ENCODE measurements at regions not wholly inside any gene's neighbourhood (a gene's known extent, or its start where the extent isn't known, plus 50 kb on each side); places are given as distances from the start of the nearest gene placed in this dataset.

GRCh38 chr10:131549116-131549515 is 237.6 kb upstream of the TCERG1L start:
- Histone ChIP-seq H3K27ac (no peak overlapping the region), H3K4me3 (no peak overlapping the region), H3K4me1 (no peaks in the 10 kb centered on the region), H3K9me3 (no peaks in the 10 kb centered on the region), H3K36me3 (ENCODE audit: insufficient read depth in 1 of 2, low read depth in 1 of 2) (no peaks in the 10 kb centered on the region), H3K27me3 (ENCODE audit: insufficient read depth in 3 of 3, low read length in 2 of 3) (peaks cover 0 to 6% (median 3%) of the 10 kb centered on the region in 3 donors)
- ATAC-seq (no peak), DNase-seq (no peak)
- intact Hi-C loops (cut with DNase I) = no loop called here
- 83 to 91% (median 86%) methylated on average over 8 of the region's 8 CpGs for WGBS, 3 donors
- no peak for TF ChIP-seq CTCF (IDR thresholded peaks at IDR 0.05)

GRCh38 chr10:131553121-131553520 is 241.6 kb upstream of the TCERG1L start:
- WGBS, 3 donors = 60 to 62% (median 60%) methylated on average over 6 of the region's 6 CpGs
- no peak overlapping the region for H3K27ac ChIP-seq
- no peak for TF ChIP-seq CTCF (IDR thresholded peaks at IDR 0.05)
- intact Hi-C loops (cut with DNase I) = no loop called here
- H3K36me3 ChIP-seq (ENCODE audit: insufficient read depth in 1 of 2, low read depth in 1 of 2) = no peaks in the 10 kb centered on the region
- no peak overlapping the region for H3K4me3 ChIP-seq
- H3K9me3 ChIP-seq = no peaks in the 10 kb centered on the region
- no peaks in the 10 kb centered on the region for H3K4me1 ChIP-seq
- ATAC-seq (no peak), DNase-seq (no peak)
- no peaks in the 10 kb centered on the region for H3K27me3 ChIP-seq (ENCODE audit: insufficient read depth in 3 of 3, low read length in 2 of 3)

- no peak for DNase-seq
- no peak for TF ChIP-seq CTCF (IDR thresholded peaks at IDR 0.05)
Observed at GRCh38 chr10:131553581-131553980, 242.1 kb upstream of the TCERG1L start.

GRCh38 chr10:131554821-131555220 is 243.3 kb upstream of the TCERG1L start:
- intact Hi-C loops (cut with DNase I) = no loop called here
- Histone ChIP-seq H3K27ac (no peak overlapping the region), H3K4me3 (no peak overlapping the region), H3K4me1 (no peaks in the 10 kb centered on the region), H3K36me3 (ENCODE audit: insufficient read depth in 1 of 2, low read depth in 1 of 2) (no peaks in the 10 kb centered on the region), H3K27me3 (ENCODE audit: insufficient read depth in 3 of 3, low read length in 2 of 3) (peaks cover 0 to 3% (median 0%) of the 10 kb centered on the region in 3 donors), H3K9me3 (no peaks in the 10 kb centered on the region)
- TF ChIP-seq CTCF (IDR thresholded peaks at IDR 0.05) = no peak
- ATAC-seq (no peak), DNase-seq (no peak)
- 77 to 93% (median 79%) methylated on average over 11 of the region's 11 CpGs for WGBS, 3 donors

More at GRCh38 chr10:131553581-131553980, 242.1 kb upstream of the TCERG1L start:
- H3K4me1 ChIP-seq = no peaks in the 10 kb centered on the region
- no peak overlapping the region for H3K27ac ChIP-seq
- intact Hi-C loops (cut with DNase I) = no loop called here
- no peaks in the 10 kb centered on the region for H3K27me3 ChIP-seq (ENCODE audit: insufficient read depth in 3 of 3, low read length in 2 of 3)
- WGBS, 3 donors = 75 to 84% (median 80%) methylated on average over 8 of the region's 8 CpGs
- no peak for ATAC-seq
- H3K4me3 ChIP-seq = no peak overlapping the region
- H3K36me3 ChIP-seq (ENCODE audit: insufficient read depth in 1 of 2, low read depth in 1 of 2) = no peaks in the 10 kb centered on the region
- no peaks in the 10 kb centered on the region for H3K9me3 ChIP-seq

GRCh38 chr10:131555406-131555805 is 243.9 kb upstream of the TCERG1L start:
- WGBS, 3 donors = 69 to 76% (median 73%) methylated on average over 7 of the region's 7 CpGs
- ATAC-seq = no peak
- Histone ChIP-seq H3K36me3 (ENCODE audit: insufficient read depth in 1 of 2, low read depth in 1 of 2) (no peaks in the 10 kb centered on the region), H3K4me1 (no peaks in the 10 kb centered on the region), H3K27me3 (ENCODE audit: insufficient read depth in 3 of 3, low read length in 2 of 3) (peaks cover 0 to 6% (median 0%) of the 10 kb centered on the region in 3 donors), H3K9me3 (no peaks in the 10 kb centered on the region), H3K4me3 (no peak overlapping the region), H3K27ac (no peak overlapping the region)
- no peak for TF ChIP-seq CTCF (IDR thresholded peaks at IDR 0.05)
- intact Hi-C loops (cut with DNase I) = no loop called here
- DNase-seq = no peak
